ENCODE measurements at regions not wholly inside any gene's neighbourhood (a gene's known extent, or its start where the extent isn't known, plus 50 kb on each side); places are given as distances from the start of the nearest gene placed in this dataset.

GRCh38 chr2:53108246-53108645, 659.4 kb upstream of the CHAC2 start:
- Histone ChIP-seq H3K36me3 (ENCODE audit: control insufficient read depth, insufficient read depth, low read length) (no peaks in the 10 kb centered on the region), H3K79me2 (no peaks in the 10 kb centered on the region), H3K4me3 (ENCODE audit: low read depth, low read length) (no peak overlapping the region), H3K4me1 (no peaks in the 10 kb centered on the region), H3K27me3 (ENCODE audit: control insufficient read depth, insufficient read depth, low read length) (no peaks in the 10 kb centered on the region), H3K4me2 (ENCODE audit: low read length) (no peak overlapping the region), H2AFZ (no peak overlapping the region), H3K27ac (no peak overlapping the region), H3K9ac (no peak overlapping the region), H3K9me3 (ENCODE audit: control insufficient read depth, low read length) (no peaks in the 10 kb centered on the region)
- no peak for TF ChIP-seq CTCF (IDR thresholded peaks at IDR 0.05)

DNA sequence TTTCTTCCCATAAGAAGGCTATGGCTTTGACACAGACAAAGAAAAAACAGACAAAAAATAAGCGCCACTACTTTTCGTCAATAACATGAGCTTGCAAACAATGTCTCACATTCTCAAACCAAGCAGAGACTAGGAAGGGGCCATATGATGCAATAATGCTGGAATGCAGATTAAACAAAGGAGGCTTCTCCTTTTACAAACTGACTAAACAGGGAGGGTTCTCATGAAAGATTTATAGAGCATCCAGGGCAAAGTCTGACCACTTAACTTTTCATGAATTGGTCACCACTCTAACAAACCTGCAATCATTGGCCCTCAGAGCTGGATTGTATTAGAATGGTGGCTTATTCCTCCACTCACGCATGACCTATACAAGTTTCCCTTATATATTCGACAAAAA, 663.3 kb upstream of the CHAC2 start:
- H3K27ac ChIP-seq, result no peak overlapping the region
- H3K4me2 ChIP-seq (ENCODE audit: low read length), result no peak overlapping the region
- H3K79me2 ChIP-seq, result no peaks in the 10 kb centered on the region
- no peaks in the 10 kb centered on the region for H3K9me3 ChIP-seq (ENCODE audit: control insufficient read depth, low read length)
- no peaks in the 10 kb centered on the region for H3K27me3 ChIP-seq (ENCODE audit: control insufficient read depth, insufficient read depth, low read length)
- no peak for TF ChIP-seq CTCF (IDR thresholded peaks at IDR 0.05)
- no peak overlapping the region for H3K4me3 ChIP-seq (ENCODE audit: low read depth, low read length)
- no peak overlapping the region for H2AFZ ChIP-seq
- no peaks in the 10 kb centered on the region for H3K36me3 ChIP-seq (ENCODE audit: control insufficient read depth, insufficient read depth, low read length)
- no peak overlapping the region for H3K9ac ChIP-seq
- H3K4me1 ChIP-seq, result no peaks in the 10 kb centered on the region

- no peak overlapping the region for H3K27ac ChIP-seq
- no peaks in the 10 kb centered on the region for H3K9me3 ChIP-seq (ENCODE audit: control insufficient read depth, low read length)
- H3K36me3 ChIP-seq (ENCODE audit: control insufficient read depth, insufficient read depth, low read length), result no peaks in the 10 kb centered on the region
- no peaks in the 10 kb centered on the region for H3K27me3 ChIP-seq (ENCODE audit: control insufficient read depth, insufficient read depth, low read length)
- no peak for TF ChIP-seq CTCF (IDR thresholded peaks at IDR 0.05)
- H3K4me2 ChIP-seq (ENCODE audit: low read length), result no peak overlapping the region
- no peak overlapping the region for H2AFZ ChIP-seq
- H3K79me2 ChIP-seq, result no peaks in the 10 kb centered on the region
- H3K4me3 ChIP-seq (ENCODE audit: low read depth, low read length), result no peak overlapping the region
- no peaks in the 10 kb centered on the region for H3K4me1 ChIP-seq
- H3K9ac ChIP-seq, result no peak overlapping the region
Measured at GRCh38 chr2:53103679-53104078, 663.9 kb upstream of the CHAC2 start.

- no peak overlapping the region for H3K4me3 ChIP-seq (ENCODE audit: low read depth, low read length)
Measured at GRCh38 chr2:53098696-53099078, 668.9 kb upstream of the CHAC2 start.

More at GRCh38 chr2:53098696-53099078, 668.9 kb upstream of the CHAC2 start:
- H3K36me3 ChIP-seq (ENCODE audit: control insufficient read depth, insufficient read depth, low read length), result no peaks in the 10 kb centered on the region
- no peak overlapping the region for H3K27ac ChIP-seq
- TF ChIP-seq CTCF (IDR thresholded peaks at IDR 0.05), result no peak
- no peak overlapping the region for H3K9ac ChIP-seq
- H3K9me3 ChIP-seq (ENCODE audit: control insufficient read depth, low read length), result no peaks in the 10 kb centered on the region
- H3K4me1 ChIP-seq, result no peaks in the 10 kb centered on the region
- H3K4me2 ChIP-seq (ENCODE audit: low read length), result no peak overlapping the region
- H3K27me3 ChIP-seq (ENCODE audit: control insufficient read depth, insufficient read depth, low read length), result no peaks in the 10 kb centered on the region
- no peak overlapping the region for H2AFZ ChIP-seq
- no peaks in the 10 kb centered on the region for H3K79me2 ChIP-seq

All from parathyroid adenoma (tissue), 2 donors.